GM23338 (cell line): ENCODE measurements at regions not wholly inside any gene's neighbourhood (a gene's known extent, or its start where the extent isn't known, plus 50 kb on each side); places are given as distances from the start of the nearest gene placed in this dataset.
A peak's percentile ranks its signal among the peaks of the same experiment; 100 is the strongest.

ENCODE experiments used
- ATAC-seq: fragments of 200-7000 bp; cut with Tn5 transposase; 3 replicates; pipeline ENCODE4 v1.9.1; 2020
- DNase-seq: peaks from one replicate; pipeline ENCODE4 v3.0.0-alpha.2; 2015; ENCODE audit warnings: low spot score
- H2AFZ ChIP-seq: fragments of 200-600 bp; sonication (generic); 2 replicates; pipeline ENCODE4 v1.8.0; 2016; ENCODE audit warnings: antibody characterized with exemption, mild to moderate bottlenecking, moderate library complexity
- H3F3A ChIP-seq: fragments of 200-600 bp; sonication (generic); replicated peaks from 2 replicates; pipeline ENCODE4 v1.8.0; 2017; ENCODE audit warnings: antibody characterized with exemption, mixed run types, low read depth
- H3K27ac ChIP-seq: fragments of 200-600 bp; sonication (generic); 2 replicates; pipeline ENCODE4 v1.6.1; 2016; ENCODE audit warnings: low read depth
- H3K27me3 ChIP-seq: fragments of 200-600 bp; sonication (generic); 2 replicates; pipeline ENCODE4 v1.8.0; 2016; ENCODE audit warnings: mild to moderate bottlenecking, mixed run types, moderate library complexity; ENCODE audit not compliant: insufficient read depth
- H3K36me3 ChIP-seq: fragments of 200-600 bp; sonication (generic); 2 replicates; pipeline ENCODE4 v1.8.0; 2016; ENCODE audit warnings: mild to moderate bottlenecking; ENCODE audit not compliant: insufficient read depth
- H3K4me1 ChIP-seq: fragments of 200-600 bp; sonication (generic); 2 replicates; pipeline ENCODE4 v1.8.0; 2016; ENCODE audit warnings: mild to moderate bottlenecking, moderate library complexity; ENCODE audit not compliant: insufficient read depth
- H3K4me2 ChIP-seq: fragments of 200-600 bp; sonication (generic); 2 replicates; pipeline ENCODE4 v1.7.1; 2017; ENCODE audit warnings: mixed run types
- H3K4me3 ChIP-seq: fragments of 200-600 bp; sonication (generic); 2 replicates; pipeline ENCODE4 v1.6.1; 2016; ENCODE audit warnings: mixed run types
- H3K79me2 ChIP-seq: fragments of 200-600 bp; sonication (generic); replicated peaks from 2 replicates; pipeline ENCODE4 v1.8.0; 2017; ENCODE audit warnings: mild to moderate bottlenecking; ENCODE audit not compliant: insufficient read depth
- H3K9me2 ChIP-seq: fragments of 200-600 bp; sonication (generic); 2 replicates; pipeline ENCODE4 v1.8.0; 2017; ENCODE audit not compliant: insufficient read depth
- H4K20me1 ChIP-seq: fragments of 200-600 bp; sonication (generic); replicated peaks from 2 replicates; pipeline ENCODE4 v1.8.0; 2017; ENCODE audit warnings: mild to moderate bottlenecking; ENCODE audit not compliant: insufficient read depth
- H3K27ac Mint-ChIP-seq: 2 replicates; pipeline ENCODE4 v1.8.0; 2020; ENCODE audit warnings: inconsistent platforms, mild to moderate bottlenecking, moderate library complexity, mixed read lengths
- H3K27me3 Mint-ChIP-seq: 3 replicates; pipeline ENCODE4 v1.8.0; 2022; ENCODE audit warnings: low read depth, mild to moderate bottlenecking, moderate library complexity, mixed read lengths, inconsistent platforms; ENCODE audit not compliant: insufficient read depth, poor library complexity
- H3K36me3 Mint-ChIP-seq: 3 replicates; pipeline ENCODE4 v1.8.0; 2021; ENCODE audit warnings: low read depth, mild to moderate bottlenecking, inconsistent platforms, moderate library complexity, mixed read lengths
- H3K4me1 Mint-ChIP-seq: 3 replicates; pipeline ENCODE4 v1.8.0; 2020; ENCODE audit warnings: mild to moderate bottlenecking, inconsistent platforms, mixed read lengths
- H3K4me3 Mint-ChIP-seq: 3 replicates; pipeline ENCODE4 v1.8.0; 2021; ENCODE audit warnings: moderate library complexity, mild to moderate bottlenecking, inconsistent platforms, mixed read lengths
- H3K9me3 Mint-ChIP-seq: 3 replicates; pipeline ENCODE4 v1.8.0; 2020; ENCODE audit warnings: moderate library complexity, mild to moderate bottlenecking, inconsistent platforms, mixed read lengths
- CREB1 ChIP-seq: fragments of 250-450 bp; sonication (Bioruptor Pico); IDR thresholded peaks from 2 replicates; pipeline ENCODE4 v1.5.0; 2020; ENCODE audit warnings: low read depth, mild to moderate bottlenecking, moderate library complexity
- CTCF ChIP-seq, 2 experiments: fragments of 200-600 bp in 1 of 2; sonication (generic) in 1 of 2; conservative IDR thresholded peaks; 2 replicates each; pipeline versions ENCODE4 v1.5.1 to v1.6.1; 2016 to 2017; ENCODE audit warnings: antibody characterized with exemption in 2 of 2, low read depth in 2 of 2, mild to moderate bottlenecking in 2 of 2, moderate library complexity in 1 of 2
- ETS1 ChIP-seq: IDR thresholded peaks from 2 replicates; pipeline ENCODE4 v1.6.1; 2016; ENCODE audit warnings: antibody characterized with exemption
- EZH2 ChIP-seq: fragments of 200-600 bp; sonication (generic); IDR thresholded peaks from one replicate; pipeline ENCODE4 v1.8.0; 2017; ENCODE audit warnings: antibody characterized with exemption, mild to moderate bottlenecking, low read depth; ENCODE audit not compliant: unreplicated experiment
- EZH2phosphoT487 ChIP-seq: fragments of 200-600 bp; sonication (generic); IDR thresholded peaks from one replicate; pipeline ENCODE4 v1.8.1; 2018; ENCODE audit warnings: antibody characterized with exemption; ENCODE audit not compliant: unreplicated experiment
- JUNB ChIP-seq: IDR thresholded peaks from one replicate; pipeline ENCODE4 v1.6.1; 2016; ENCODE audit warnings: antibody characterized with exemption; ENCODE audit not compliant: unreplicated experiment
- NANOG ChIP-seq: IDR thresholded peaks from 2 replicates; pipeline ENCODE4 v1.6.1; 2016; ENCODE audit warnings: antibody characterized with exemption, borderline replicate concordance
- POLR2AphosphoS5 ChIP-seq: IDR thresholded peaks from 2 replicates; pipeline ENCODE4 v1.6.1; 2016; ENCODE audit warnings: antibody characterized with exemption, low read depth
- REST ChIP-seq: IDR thresholded peaks from one replicate; pipeline ENCODE4 v1.6.1; 2018; ENCODE audit warnings: antibody characterized with exemption; ENCODE audit not compliant: unreplicated experiment
- STAT1 ChIP-seq: IDR thresholded peaks from one replicate; pipeline ENCODE4 v1.6.1; 2016; ENCODE audit warnings: antibody characterized with exemption; ENCODE audit not compliant: unreplicated experiment
- ZNF114 ChIP-seq: fragments of 250-450 bp; sonication (Bioruptor Pico); IDR thresholded peaks from 2 replicates; pipeline ENCODE4 v1.5.0; 2020; ENCODE audit warnings: mild to moderate bottlenecking, moderate library complexity
- ZNF331 ChIP-seq: fragments of 250-450 bp; sonication (Bioruptor Pico); IDR thresholded peaks from 2 replicates; pipeline ENCODE4 v1.5.0; 2020; ENCODE audit warnings: low read depth, mild to moderate bottlenecking, moderate library complexity
- ZNF462 ChIP-seq: fragments of 250-450 bp; sonication (Bioruptor Pico); IDR thresholded peaks from 2 replicates; pipeline ENCODE4 v1.5.0; 2020; ENCODE audit warnings: mild to moderate bottlenecking, moderate library complexity

GRCh38 chr20:50445354-50446151, 64.6 kb upstream of the PTPN1 start:
- Histone ChIP-seq H3K36me3 (no peaks in the 10 kb centered on the region), H3K4me1 (no peaks in the 10 kb centered on the region), H3K27me3 (no peaks in the 10 kb centered on the region), H4K20me1 (no peaks in the 10 kb centered on the region), H2AFZ (no peak overlapping the region), H3K27ac (no peak overlapping the region), H3K4me3 (no peak overlapping the region), H3K9me2 (no peaks in the 10 kb centered on the region), H3K79me2 (no peaks in the 10 kb centered on the region), H3F3A (no peaks in the 10 kb centered on the region), H3K4me2 (no peak overlapping the region)
- ATAC-seq = peak; percentile 45
- no peak for TF ChIP-seq EZH2
- TF ChIP-seq CTCF (conservative IDR thresholded peaks at IDR 0.05; ENCODE audit: low read depth in 2 of 2) = no peak
- no peak for TF ChIP-seq ZNF331 (CRISPR knock-in tag)
- TF ChIP-seq ETS1 = no peak
- TF ChIP-seq POLR2AphosphoS5 = no peak
- no peak for TF ChIP-seq REST
- TF ChIP-seq CREB1 (CRISPR knock-in tag) = no peak
- no peak for TF ChIP-seq ZNF462 (CRISPR knock-in tag)
- TF ChIP-seq ZNF114 (CRISPR knock-in tag) = no peak
- TF ChIP-seq JUNB = no peak
- no peak for TF ChIP-seq STAT1
- no peak for TF ChIP-seq EZH2phosphoT487
- no peak for TF ChIP-seq NANOG
- Mint-ChIP-seq H3K4me3 (no peak overlapping the region), H3K36me3 (no peaks in the 10 kb centered on the region), H3K9me3 (no peaks in the 10 kb centered on the region; the same call in 2 of the 3 replicates), H3K4me1 (peaks cover 4% of the 10 kb centered on the region; the same call in 1 of the 3 replicates), H3K27me3 (peaks cover 4% of the 10 kb centered on the region), H3K27ac (no peak overlapping the region)
- DNase-seq = no peak
